ENCODE measurements at regions not wholly inside any gene's neighbourhood (a gene's known extent, or its start where the extent isn't known, plus 50 kb on each side); places are given as distances from the start of the nearest gene placed in this dataset.

DNA sequence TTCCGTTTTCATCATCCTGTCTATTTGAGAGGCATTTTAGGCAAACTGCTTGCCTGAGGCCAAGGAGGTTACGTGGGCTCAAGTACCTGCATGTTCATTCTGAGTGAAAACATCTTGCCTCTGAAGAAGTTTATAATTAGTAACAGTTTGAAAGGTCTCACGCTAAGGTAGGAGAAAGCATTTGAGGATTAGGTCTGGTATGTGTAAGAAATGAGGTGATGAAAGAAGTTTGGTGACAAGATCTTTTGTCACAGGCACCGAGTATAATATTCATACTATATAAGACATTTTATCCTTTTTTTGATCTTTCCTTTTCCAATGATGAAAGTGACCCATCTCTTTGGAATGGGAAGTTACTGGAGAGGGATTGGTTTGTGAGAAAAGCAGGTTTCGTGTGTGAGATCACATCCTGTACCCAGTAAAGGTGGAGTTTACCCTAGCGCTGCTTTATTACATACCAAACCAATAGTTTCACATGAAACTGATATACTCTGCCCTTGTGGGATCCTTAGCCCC is 98.7 kb upstream of the PDC start:
- H3K27ac ChIP-seq: no peak overlapping the region
- TF ChIP-seq, protein P1, sequence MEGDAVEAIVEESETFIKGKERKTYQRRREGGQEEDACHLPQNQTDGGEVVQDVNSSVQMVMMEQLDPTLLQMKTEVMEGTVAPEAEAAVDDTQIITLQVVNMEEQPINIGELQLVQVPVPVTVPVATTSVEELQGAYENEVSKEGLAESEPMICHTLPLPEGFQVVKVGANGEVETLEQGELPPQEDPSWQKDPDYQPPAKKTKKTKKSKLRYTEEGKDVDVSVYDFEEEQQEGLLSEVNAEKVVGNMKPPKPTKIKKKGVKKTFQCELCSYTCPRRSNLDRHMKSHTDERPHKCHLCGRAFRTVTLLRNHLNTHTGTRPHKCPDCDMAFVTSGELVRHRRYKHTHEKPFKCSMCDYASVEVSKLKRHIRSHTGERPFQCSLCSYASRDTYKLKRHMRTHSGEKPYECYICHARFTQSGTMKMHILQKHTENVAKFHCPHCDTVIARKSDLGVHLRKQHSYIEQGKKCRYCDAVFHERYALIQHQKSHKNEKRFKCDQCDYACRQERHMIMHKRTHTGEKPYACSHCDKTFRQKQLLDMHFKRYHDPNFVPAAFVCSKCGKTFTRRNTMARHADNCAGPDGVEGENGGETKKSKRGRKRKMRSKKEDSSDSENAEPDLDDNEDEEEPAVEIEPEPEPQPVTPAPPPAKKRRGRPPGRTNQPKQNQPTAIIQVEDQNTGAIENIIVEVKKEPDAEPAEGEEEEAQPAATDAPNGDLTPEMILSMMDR (IDR thresholded peaks at IDR 0.05): no peak
- DNase-seq (ENCODE audit: low spot score): no peak
- no peak overlapping the region for H3K4me3 ChIP-seq

DNA sequence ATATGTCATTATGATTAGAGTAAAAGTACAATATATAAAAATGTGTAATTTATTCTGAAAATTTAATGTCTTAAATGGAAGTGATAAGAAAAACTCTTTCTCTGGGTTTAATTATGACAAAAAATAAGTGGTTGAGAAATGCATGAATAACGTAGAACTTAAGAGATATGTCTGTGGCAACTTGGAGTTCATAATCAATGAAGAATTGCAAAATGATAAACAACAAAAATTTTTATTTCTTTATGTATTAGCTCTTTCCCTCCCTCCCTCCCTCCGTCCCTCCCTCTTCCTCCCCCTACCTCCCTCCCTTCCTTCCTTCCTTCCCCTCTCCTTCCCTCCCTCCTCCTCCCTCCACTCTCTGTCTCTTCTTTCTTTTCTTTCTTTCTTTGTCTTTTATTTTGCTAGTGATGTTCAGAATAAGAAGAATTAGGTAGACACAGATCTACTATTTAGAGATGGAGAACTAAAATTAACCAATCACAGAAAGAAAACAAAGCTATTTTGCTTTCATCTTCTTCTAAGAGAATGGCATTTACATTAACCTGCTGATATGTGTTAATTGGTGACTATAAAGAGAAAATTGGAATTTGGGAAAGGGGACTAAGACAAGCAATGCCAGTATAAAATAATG is 96.3 kb upstream of the PDC start:
- TF ChIP-seq, protein P1 (IDR thresholded peaks at IDR 0.05): no peak
- no peak overlapping the region for H3K4me3 ChIP-seq
- DNase-seq (ENCODE audit: low spot score): no peak
- H3K27ac ChIP-seq: no peak overlapping the region

DNA sequence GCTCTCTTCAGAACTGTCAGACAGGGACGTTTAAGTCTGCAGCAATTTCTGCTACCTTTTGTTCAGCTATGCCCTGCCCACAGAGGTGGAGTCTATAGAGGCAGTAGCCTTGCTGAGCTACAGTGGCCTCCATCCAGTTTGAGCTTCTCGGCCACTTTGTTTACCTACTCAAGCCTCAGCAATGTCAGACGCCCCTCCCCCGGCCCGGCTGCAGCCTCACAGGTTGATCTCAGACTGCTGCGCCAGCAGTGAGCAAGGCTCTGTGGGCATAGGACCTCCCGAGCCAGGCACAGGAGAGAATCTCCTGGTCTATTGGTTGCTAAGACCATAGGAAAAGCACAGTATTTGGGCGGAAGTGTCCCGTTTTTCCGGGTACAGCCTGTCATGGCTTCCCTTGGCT is 89.9 kb upstream of the PDC start:
- Histone ChIP-seq H3K4me3 (no peak overlapping the region), H3K27ac (no peak overlapping the region)
- DNase-seq (ENCODE audit: low spot score): no peak
- TF ChIP-seq, protein P1 (IDR thresholded peaks at IDR 0.05): no peak

DNA sequence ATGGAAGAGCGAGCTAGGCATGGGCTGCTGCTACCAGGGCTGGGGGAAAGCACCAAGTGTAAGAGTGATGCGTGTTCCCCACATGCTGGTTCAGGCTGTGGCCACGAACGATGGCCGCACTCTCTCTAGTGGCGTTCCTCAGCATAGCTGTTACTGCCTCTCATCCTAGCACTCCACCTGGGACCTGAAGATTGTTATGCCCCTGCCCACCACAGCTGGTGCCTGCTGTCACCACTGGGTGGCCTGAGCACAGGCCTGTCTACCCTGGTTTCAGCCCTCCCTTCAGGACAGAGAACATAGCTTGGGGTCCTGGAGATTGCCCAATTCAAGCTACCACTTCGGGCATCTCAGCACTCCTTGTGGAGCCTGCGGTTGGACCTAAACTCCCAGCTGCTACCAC is 80.1 kb upstream of the PDC start:
- H3K4me3 ChIP-seq: no peak overlapping the region
- DNase-seq (ENCODE audit: low spot score): no peak
- TF ChIP-seq, protein P1 (IDR thresholded peaks at IDR 0.05): no peak
- H3K27ac ChIP-seq: no peak overlapping the region

DNA sequence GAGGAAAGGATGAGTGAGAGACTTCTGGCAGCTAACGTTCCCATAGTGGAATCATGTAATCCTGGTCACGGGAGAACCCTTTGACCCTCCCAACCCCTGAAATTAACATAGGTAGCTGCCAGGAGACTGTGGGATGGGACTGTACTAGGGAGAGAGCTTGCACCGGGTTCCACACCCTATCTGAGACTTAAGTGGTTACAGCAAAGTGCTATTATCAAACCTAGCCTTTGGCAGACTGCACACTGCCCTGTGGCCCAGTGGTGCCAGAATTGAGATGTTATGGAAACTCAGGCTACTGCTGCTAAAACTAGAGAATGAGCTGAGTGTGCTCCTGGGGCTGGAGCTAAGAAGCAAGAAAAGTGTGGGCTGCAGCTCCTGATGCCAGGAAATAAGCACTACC is 79.6 kb upstream of the PDC start:
- no peak for DNase-seq (ENCODE audit: low spot score)
- TF ChIP-seq, protein P1 (IDR thresholded peaks at IDR 0.05): no peak
- no peak overlapping the region for H3K27ac ChIP-seq
- H3K4me3 ChIP-seq: no peak overlapping the region

DNA sequence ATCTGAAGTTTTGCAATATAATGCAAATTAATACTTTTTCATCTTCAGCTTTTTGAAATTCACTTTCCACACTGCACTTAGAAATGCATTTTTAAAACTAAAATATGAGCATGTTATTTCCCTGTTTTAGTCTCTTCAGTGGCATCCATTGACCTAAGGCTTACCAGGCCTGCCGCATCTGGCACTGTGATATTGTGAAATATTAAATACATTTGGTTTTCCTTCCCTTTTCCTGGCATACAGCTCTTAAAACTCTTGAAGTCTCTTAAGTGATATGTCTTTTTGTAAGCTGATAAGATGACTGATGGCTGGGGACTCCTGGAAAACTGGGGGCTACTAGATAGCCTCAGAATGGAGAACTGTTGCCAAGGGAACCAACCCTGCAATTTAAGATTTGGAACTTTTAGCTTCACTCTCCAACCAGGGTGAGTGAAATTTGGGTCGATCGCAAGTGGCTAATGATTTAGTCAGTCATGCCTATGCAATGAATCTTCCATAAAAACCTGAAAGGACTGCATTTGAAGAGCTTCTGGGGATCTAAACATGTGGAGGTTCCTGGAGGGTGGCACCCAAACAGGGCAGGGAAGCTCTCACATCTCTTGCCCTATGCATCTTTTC is 75.5 kb upstream of the PDC start:
- Histone ChIP-seq H3K27ac (no peak overlapping the region), H3K4me3 (no peak overlapping the region)
- TF ChIP-seq, protein P1 (IDR thresholded peaks at IDR 0.05): no peak
- DNase-seq (ENCODE audit: low spot score): no peak
